HUES64 (cell line): ENCODE measurements at regions not wholly inside any gene's neighbourhood (a gene's known extent, or its start where the extent isn't known, plus 50 kb on each side); places are given as distances from the start of the nearest gene placed in this dataset.

Source experiments
- H3K27ac ChIP-seq: 2 replicates; pipeline ENCODE4 v1.7.0; 2013; ENCODE audit warnings: low read depth, low read length, inconsistent platforms
- H3K27me3 ChIP-seq: 2 replicates; pipeline ENCODE4 v1.6.1; 2013; ENCODE audit warnings: mild to moderate bottlenecking, low read length; ENCODE audit not compliant: insufficient read depth
- H3K36me3 ChIP-seq: 2 replicates; pipeline ENCODE4 v1.6.1; 2013; ENCODE audit warnings: mild to moderate bottlenecking, low read length; ENCODE audit not compliant: insufficient read depth
- H3K4me1 ChIP-seq: 2 replicates; pipeline ENCODE4 v1.6.1; 2013; ENCODE audit warnings: mild to moderate bottlenecking, low read length, moderate library complexity; ENCODE audit not compliant: insufficient read depth
- H3K4me3 ChIP-seq: 2 replicates; pipeline ENCODE4 v1.5.1; 2013; ENCODE audit warnings: mild to moderate bottlenecking, low read length, moderate library complexity
- H3K9ac ChIP-seq: 2 replicates; pipeline ENCODE4 v1.6.1; 2013; ENCODE audit warnings: mild to moderate bottlenecking, low read depth, low read length
- H3K9me3 ChIP-seq: 2 replicates; pipeline ENCODE4 v1.6.1; 2013; ENCODE audit warnings: low read depth, low read length; ENCODE audit not compliant: insufficient read depth
- whole genome bisulfite sequencing: fragments of 150-250, 120-280 bp; methylation state at CpG from one replicate; pipeline ENCODE4 v1.1.7; 2013; ENCODE audit warnings: missing lambda C conversion rate; 5-methylcytosine and 5-hydroxymethylcytosine counted together

DNA sequence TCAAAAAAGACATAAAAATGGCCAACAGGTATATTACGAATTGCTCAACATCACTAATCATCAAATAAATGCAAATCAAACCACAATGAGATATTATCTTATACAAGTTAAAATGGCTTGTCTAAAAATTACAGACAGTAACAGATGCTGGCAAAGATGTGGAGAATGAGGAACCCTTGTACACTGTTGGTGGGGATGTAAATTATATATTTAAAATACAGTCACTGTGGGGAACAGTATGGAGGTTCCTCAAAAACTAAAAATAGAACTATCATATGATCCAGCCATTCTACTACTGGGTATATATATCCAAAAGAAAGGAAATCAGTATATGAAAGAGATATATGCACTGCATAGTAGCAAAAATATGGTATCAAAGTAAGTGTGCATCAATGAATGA is 1037.2 kb upstream of the B3GALT2 start:
- no peak overlapping the region for H3K27ac ChIP-seq
- no peaks in the 10 kb centered on the region for H3K9me3 ChIP-seq
- no peak overlapping the region for H3K4me3 ChIP-seq
- 60% methylated on average over 1 of the region's 1 CpG for WGBS
- H3K4me1 ChIP-seq = no peaks in the 10 kb centered on the region
- no peaks in the 10 kb centered on the region for H3K36me3 ChIP-seq
- H3K27me3 ChIP-seq = no peaks in the 10 kb centered on the region
- H3K9ac ChIP-seq = no peak overlapping the region

DNA sequence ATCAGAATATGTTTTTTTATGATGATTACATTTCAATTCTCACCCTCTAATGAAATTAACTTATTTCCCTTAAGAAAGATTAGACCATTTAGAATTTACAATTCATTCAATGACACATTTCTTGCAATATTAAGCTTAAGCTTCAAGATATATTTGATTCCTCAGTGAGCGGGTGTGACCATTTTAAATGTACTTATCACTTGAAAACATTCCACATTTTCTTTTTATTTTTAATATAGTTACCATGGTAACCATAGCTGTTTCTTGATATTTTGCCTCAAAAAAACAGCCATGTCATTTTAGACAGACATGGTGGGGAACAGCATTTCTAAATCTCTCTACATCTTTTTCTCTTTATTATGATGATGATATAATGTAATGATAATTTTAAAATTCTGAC is 1029.0 kb upstream of the B3GALT2 start:
- H3K4me1 ChIP-seq = no peaks in the 10 kb centered on the region
- no peak overlapping the region for H3K27ac ChIP-seq
- H3K9me3 ChIP-seq = no peaks in the 10 kb centered on the region
- 100% methylated on average over 1 of the region's 1 CpG for WGBS
- no peak overlapping the region for H3K4me3 ChIP-seq
- no peaks in the 10 kb centered on the region for H3K36me3 ChIP-seq
- H3K27me3 ChIP-seq = no peaks in the 10 kb centered on the region
- no peak overlapping the region for H3K9ac ChIP-seq

DNA sequence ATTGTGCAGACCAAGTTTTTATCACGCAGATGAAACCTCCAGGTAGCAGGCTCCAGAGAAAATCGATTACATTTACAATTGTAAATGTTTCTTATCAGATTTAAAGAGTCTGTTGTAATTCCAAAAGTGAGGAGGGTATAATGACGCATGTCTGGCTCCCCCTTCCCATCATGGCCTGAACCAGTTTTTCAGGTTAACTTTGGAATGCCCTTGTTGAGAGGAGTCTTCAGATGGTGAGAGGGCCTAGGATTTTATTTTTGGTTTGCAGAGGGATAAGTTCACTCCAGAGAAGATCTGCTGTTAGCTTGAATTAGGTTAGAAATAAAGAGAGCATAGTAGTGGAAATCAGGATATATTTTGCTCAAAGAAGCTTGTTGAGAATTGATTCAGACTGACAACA is 1028.3 kb upstream of the B3GALT2 start:
- no peak overlapping the region for H3K4me3 ChIP-seq
- no peaks in the 10 kb centered on the region for H3K9me3 ChIP-seq
- H3K4me1 ChIP-seq = no peaks in the 10 kb centered on the region
- H3K27me3 ChIP-seq = no peaks in the 10 kb centered on the region
- no peak overlapping the region for H3K27ac ChIP-seq
- no peaks in the 10 kb centered on the region for H3K36me3 ChIP-seq
- no peak overlapping the region for H3K9ac ChIP-seq
- 93% methylated on average over 3 of the region's 3 CpGs for WGBS

DNA sequence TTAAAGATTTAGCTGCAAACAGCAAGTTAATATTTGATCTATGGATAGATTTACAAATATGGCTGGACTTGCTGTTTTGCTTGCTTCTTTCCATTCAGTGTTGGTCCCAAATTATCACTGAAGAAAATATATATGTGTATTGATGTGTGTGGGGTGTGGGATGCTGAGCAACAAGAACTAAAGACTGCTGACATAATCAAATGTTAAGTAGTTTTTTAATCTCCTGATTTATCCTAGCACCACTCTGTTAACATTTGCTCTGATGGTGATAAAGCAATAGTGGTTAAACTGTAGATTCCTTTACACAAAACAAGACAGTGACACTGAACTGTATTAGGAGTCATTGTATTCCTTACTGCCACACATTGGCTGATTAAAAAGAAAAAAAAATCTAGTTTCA is 1023.5 kb upstream of the B3GALT2 start:
- Histone ChIP-seq H3K4me1 (no peaks in the 10 kb centered on the region), H3K27me3 (no peaks in the 10 kb centered on the region), H3K9me3 (no peaks in the 10 kb centered on the region), H3K27ac (no peak overlapping the region), H3K4me3 (no peak overlapping the region), H3K36me3 (no peaks in the 10 kb centered on the region), H3K9ac (no peak overlapping the region)

DNA sequence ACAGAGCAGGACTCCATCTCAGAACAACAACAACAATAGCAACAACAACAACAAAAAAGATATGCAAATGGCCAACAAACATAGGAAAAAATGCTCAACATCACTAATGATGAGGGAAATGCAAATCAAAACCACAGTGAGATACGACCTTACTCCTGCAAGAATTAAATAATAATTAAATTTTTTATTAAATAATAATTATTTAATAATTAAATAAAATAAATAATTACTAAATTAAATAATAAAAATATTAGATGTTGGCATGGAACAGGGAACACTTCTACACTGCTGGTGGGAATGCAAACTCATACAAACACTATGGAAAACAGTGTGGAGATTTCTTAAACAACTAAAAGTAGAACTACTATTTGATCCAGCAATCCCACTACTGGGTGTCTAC is 1022.3 kb upstream of the B3GALT2 start:
- Histone ChIP-seq H3K4me1 (no peaks in the 10 kb centered on the region), H3K9ac (no peak overlapping the region), H3K36me3 (no peaks in the 10 kb centered on the region), H3K27me3 (no peaks in the 10 kb centered on the region), H3K9me3 (no peaks in the 10 kb centered on the region), H3K4me3 (no peak overlapping the region), H3K27ac (no peak overlapping the region)
- WGBS = no CpG with 5 or more reads among the region's 1 CpG

DNA sequence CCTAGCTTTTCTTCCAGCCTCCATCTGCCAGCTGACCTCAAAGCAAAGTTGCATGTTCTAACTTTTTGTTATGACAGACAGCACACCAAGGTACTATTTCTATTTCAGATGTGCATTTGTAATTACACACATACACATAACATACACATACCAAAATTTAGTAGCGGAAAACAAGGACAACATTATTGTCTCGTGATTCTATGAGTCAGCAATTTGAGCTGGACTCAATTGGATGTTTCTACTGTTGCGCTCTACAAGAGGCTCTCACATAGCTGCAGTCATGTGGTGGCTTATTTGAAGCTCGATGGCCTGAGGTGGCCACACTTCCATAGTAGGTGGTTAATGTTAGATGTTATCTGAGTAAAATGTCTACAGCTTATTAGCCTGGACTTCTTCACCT is 1010.1 kb upstream of the B3GALT2 start:
- 96% methylated on average over 4 of the region's 4 CpGs for WGBS
- Histone ChIP-seq H3K36me3 (no peaks in the 10 kb centered on the region), H3K9ac (no peak overlapping the region), H3K27ac (no peak overlapping the region), H3K9me3 (no peaks in the 10 kb centered on the region), H3K27me3 (no peaks in the 10 kb centered on the region), H3K4me1 (no peaks in the 10 kb centered on the region), H3K4me3 (no peak overlapping the region)

DNA sequence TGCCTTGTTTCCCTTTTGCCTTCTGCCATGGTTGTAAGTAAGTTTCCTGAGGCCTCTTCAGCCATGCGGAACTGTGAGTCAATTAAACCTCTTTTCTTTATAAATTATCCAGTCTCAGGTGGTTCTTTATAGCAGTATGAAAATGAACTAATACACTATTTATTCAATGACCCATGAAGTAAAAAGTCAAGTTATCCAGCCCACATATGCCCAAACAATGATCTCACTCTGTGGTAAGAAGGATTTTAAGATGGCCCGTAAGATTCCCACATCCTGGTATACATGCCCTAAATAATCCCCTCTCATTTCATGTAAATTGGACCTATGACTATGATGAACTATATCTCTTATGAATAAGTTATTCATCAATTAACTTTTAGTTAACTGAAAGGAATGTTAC is 1008.3 kb upstream of the B3GALT2 start:
- no CpG with 5 or more reads among the region's 2 CpGs for WGBS
- H3K27me3 ChIP-seq = no peaks in the 10 kb centered on the region
- no peak overlapping the region for H3K4me3 ChIP-seq
- no peaks in the 10 kb centered on the region for H3K4me1 ChIP-seq
- H3K9ac ChIP-seq = no peak overlapping the region
- H3K36me3 ChIP-seq = no peaks in the 10 kb centered on the region
- H3K9me3 ChIP-seq = no peaks in the 10 kb centered on the region
- no peak overlapping the region for H3K27ac ChIP-seq

DNA sequence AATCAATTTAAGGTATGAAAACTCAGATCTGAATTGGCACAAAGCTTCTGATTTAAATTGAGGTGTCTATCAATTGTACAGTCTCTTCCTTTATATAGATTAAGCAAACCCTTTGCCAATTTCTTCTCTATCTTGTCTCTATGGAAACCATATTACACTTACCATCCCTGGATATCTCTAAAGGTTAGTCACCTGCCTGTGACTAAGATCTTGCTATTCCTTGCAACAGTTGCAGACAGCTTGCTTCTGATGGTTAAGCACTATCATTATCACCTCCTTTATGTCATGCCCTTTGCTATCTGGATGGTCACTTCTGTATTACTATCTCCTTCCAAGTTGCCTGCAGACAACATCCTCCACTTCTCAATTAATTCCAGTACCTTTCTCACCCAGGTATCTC is 998.6 kb upstream of the B3GALT2 start:
- no peak overlapping the region for H3K9ac ChIP-seq
- H3K36me3 ChIP-seq = no peaks in the 10 kb centered on the region
- H3K4me3 ChIP-seq = no peak overlapping the region
- no peaks in the 10 kb centered on the region for H3K4me1 ChIP-seq
- H3K27ac ChIP-seq = no peak overlapping the region
- H3K9me3 ChIP-seq = no peaks in the 10 kb centered on the region
- H3K27me3 ChIP-seq = no peaks in the 10 kb centered on the region

DNA sequence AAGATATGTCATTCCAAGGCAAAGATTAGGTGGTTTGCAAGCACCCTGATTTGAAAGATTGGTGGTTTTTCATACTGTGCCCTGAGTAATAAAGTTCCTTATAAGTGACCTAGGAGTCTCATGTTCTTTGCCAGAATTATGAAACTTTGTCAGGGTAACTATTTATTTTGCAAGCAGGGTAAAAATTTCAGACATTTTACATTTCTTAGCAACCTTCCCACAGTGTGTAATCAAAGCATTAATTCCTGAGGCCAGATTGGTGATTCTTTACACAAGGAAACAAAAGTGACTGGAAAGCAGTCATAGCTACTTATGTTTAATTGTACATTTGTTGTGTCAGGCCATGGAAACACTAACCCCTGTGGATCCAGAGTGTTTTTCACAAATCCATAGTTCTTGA is 998.0 kb upstream of the B3GALT2 start:
- no peaks in the 10 kb centered on the region for H3K9me3 ChIP-seq
- no peak overlapping the region for H3K27ac ChIP-seq
- no peaks in the 10 kb centered on the region for H3K4me1 ChIP-seq
- no peak overlapping the region for H3K4me3 ChIP-seq
- no peak overlapping the region for H3K9ac ChIP-seq
- no peaks in the 10 kb centered on the region for H3K27me3 ChIP-seq
- H3K36me3 ChIP-seq = no peaks in the 10 kb centered on the region

DNA sequence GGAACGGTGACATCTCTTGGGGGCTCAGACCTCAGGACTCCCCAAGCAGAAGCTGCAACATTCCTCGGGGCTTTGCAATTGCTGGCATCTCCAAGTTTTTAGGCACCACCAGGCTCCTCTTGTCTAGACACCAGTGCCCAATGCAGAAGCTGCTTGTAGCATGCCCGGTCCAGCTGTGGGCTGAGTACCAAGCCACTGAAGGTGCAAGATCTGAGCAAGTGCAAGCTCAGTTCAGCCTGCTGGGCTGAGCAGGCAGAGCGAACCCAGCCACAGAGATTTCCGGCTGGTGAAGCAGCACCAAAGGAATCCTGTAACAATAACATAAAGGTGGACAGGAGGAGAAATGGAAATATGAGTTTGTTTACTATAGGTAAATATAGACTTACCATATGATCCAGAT is 995.4 kb upstream of the B3GALT2 start:
- 92% methylated on average over 5 of the region's 5 CpGs for WGBS
- H3K9me3 ChIP-seq = no peaks in the 10 kb centered on the region
- H3K27ac ChIP-seq = no peak overlapping the region
- no peaks in the 10 kb centered on the region for H3K27me3 ChIP-seq
- no peak overlapping the region for H3K4me3 ChIP-seq
- H3K9ac ChIP-seq = no peak overlapping the region
- peaks cover under 1% of the 10 kb centered on the region; the same call in 1 of the 2 replicates for H3K4me1 ChIP-seq
- no peaks in the 10 kb centered on the region for H3K36me3 ChIP-seq

DNA sequence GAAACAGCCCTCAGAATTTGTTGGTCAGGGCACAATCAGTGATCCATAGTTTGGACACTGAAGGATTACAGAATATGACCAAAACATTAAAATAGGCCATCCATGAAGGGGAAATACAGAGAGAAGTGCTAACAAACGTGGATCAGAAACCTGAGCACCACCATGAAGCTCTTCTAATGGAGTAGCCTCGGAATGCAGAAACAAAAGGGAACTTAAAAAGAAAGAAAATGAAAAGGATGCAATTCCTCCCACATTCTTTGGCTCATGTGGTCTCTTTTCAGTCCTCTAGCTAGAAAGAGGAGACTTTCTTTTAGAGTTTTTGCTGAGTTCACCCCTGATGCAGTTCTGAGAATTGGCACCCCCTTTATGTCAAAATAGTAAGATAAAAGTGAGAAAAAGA is 989.8 kb upstream of the B3GALT2 start:
- 59% methylated on average over 2 of the region's 2 CpGs for whole genome bisulfite sequencing
- no peaks in the 10 kb centered on the region for H3K9me3 ChIP-seq
- no peak overlapping the region for H3K9ac ChIP-seq
- H3K4me1 ChIP-seq = peaks cover 34% of the 10 kb centered on the region
- no peak overlapping the region for H3K4me3 ChIP-seq
- H3K36me3 ChIP-seq = no peaks in the 10 kb centered on the region
- H3K27me3 ChIP-seq = no peaks in the 10 kb centered on the region
- peak overlapping the region; percentile 73 for H3K27ac ChIP-seq

DNA sequence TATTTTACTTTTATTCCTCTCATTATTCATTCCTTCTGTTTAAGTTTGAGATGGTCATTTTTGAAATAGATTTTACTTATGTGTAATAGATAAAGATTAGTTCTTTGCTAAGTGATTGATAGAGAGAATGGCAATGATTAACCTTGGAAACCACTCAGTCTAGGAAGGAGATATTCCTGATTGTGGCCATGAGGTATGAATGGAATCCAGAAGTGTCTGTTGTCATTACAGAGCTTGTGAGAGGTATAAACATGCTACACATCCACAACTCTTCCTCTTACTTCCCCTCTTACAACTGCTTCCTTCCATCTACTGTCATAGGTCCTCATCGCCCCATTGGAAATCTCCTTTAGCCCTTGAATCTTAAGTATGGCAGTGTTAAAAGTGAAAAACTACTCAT is 988.8 kb upstream of the B3GALT2 start:
- Histone ChIP-seq H3K36me3 (no peaks in the 10 kb centered on the region), H3K27ac (no peak overlapping the region), H3K9ac (no peak overlapping the region), H3K9me3 (no peaks in the 10 kb centered on the region), H3K4me1 (peaks cover 34% of the 10 kb centered on the region), H3K4me3 (no peak overlapping the region), H3K27me3 (no peaks in the 10 kb centered on the region)
- WGBS = 100% methylated on average over 1 of the region's 1 CpG
